Right atrium auricular region (tissue), 2 donors: ENCODE measurements at regions not wholly inside any gene's neighbourhood (a gene's known extent, or its start where the extent isn't known, plus 50 kb on each side); places are given as distances from the start of the nearest gene placed in this dataset.

Experiments used
- DNase-seq: peaks from one replicate; pipeline ENCODE4 v3.0.0-alpha.2; 2019; ENCODE audit warnings: low spot score
- H3K27ac ChIP-seq, 2 donors: fragments of 200-600 bp; sonication (generic); 1 replicate in 1 of 2; 2 replicates in 1 of 2; pipeline ENCODE4 v1.5.1; 2016 to 2019
- H3K27me3 ChIP-seq, 2 donors: fragments of 200-600 bp; sonication (generic); one replicate each; pipeline versions ENCODE4 v1.5.1 to v1.6.0; 2017 to 2019
- H3K36me3 ChIP-seq: fragments of 200-600 bp; sonication (generic); one replicate; pipeline ENCODE4 v1.5.1; 2016
- H3K4me1 ChIP-seq, 2 donors: fragments of 200-600 bp; sonication (generic); one replicate each; pipeline versions ENCODE4 v1.5.1 to v1.6.0; 2017 to 2019
- H3K4me3 ChIP-seq, 2 donors: fragments of 200-600 bp; sonication (generic); 1 replicate in 1 of 2; 2 replicates in 1 of 2; pipeline ENCODE4 v1.5.1; 2017 to 2019; ENCODE audit warnings: mild to moderate bottlenecking in 1 of 2, moderate library complexity in 1 of 2
- H3K9me3 ChIP-seq, 2 donors: fragments of 200-600 bp; sonication (generic); one replicate each; pipeline ENCODE4 v1.5.1; 2019
- CTCF ChIP-seq, 2 donors: fragments of 200-600 bp; sonication (generic); IDR thresholded peaks; one replicate each; pipeline ENCODE4 v1.5.1; 2019; ENCODE audit warnings: antibody characterized with exemption in 2 of 2

- no peak for TF ChIP-seq CTCF (IDR thresholded peaks at IDR 0.05)
- H3K9me3 ChIP-seq: no peaks in the 10 kb centered on the region
- no peak for DNase-seq
- peaks cover 38 to 52% of the 10 kb centered on the region in 2 donors for H3K27me3 ChIP-seq
- H3K4me3 ChIP-seq: peak overlapping the region in 1 of 2 donors; percentile 25
- H3K4me1 ChIP-seq: peaks cover 0 to 43% of the 10 kb centered on the region in 2 donors
- H3K27ac ChIP-seq: no peak overlapping the region
- no peaks in the 10 kb centered on the region for H3K36me3 ChIP-seq
These were observed 92.8 kb downstream of the PRKAB2 start for GRCh38 chr1:147079400-147080005.

- TF ChIP-seq CTCF (IDR thresholded peaks at IDR 0.05): no peak
- Histone ChIP-seq H3K9me3 (no peaks in the 10 kb centered on the region), H3K27me3 (peaks cover 41 to 51% of the 10 kb centered on the region in 2 donors), H3K27ac (no peak overlapping the region), H3K4me1 (peaks cover 0 to 38% of the 10 kb centered on the region in 2 donors), H3K4me3 (no peak overlapping the region), H3K36me3 (no peaks in the 10 kb centered on the region)
- DNase-seq: no peak
These were observed 93.5 kb downstream of the PRKAB2 start for GRCh38 chr1:147078606-147079399.

GRCh38 chr1:147077936-147078605 lies 94.2 kb downstream of the PRKAB2 start:
- no peak overlapping the region for H3K27ac ChIP-seq
- peaks cover 0 to 37% of the 10 kb centered on the region in 2 donors for H3K4me1 ChIP-seq
- no peaks in the 10 kb centered on the region for H3K36me3 ChIP-seq
- no peak for DNase-seq
- H3K9me3 ChIP-seq: no peaks in the 10 kb centered on the region
- H3K27me3 ChIP-seq: peaks cover 42 to 47% of the 10 kb centered on the region in 2 donors
- TF ChIP-seq CTCF (IDR thresholded peaks at IDR 0.05): no peak
- no peak overlapping the region for H3K4me3 ChIP-seq

- no peak for DNase-seq
- peaks cover 0 to 43% of the 10 kb centered on the region in 2 donors for H3K4me1 ChIP-seq
- no peaks in the 10 kb centered on the region for H3K9me3 ChIP-seq
- H3K4me3 ChIP-seq: no peak overlapping the region
- TF ChIP-seq CTCF (IDR thresholded peaks at IDR 0.05): no peak
- H3K27ac ChIP-seq: no peak overlapping the region
- H3K36me3 ChIP-seq: no peaks in the 10 kb centered on the region
- H3K27me3 ChIP-seq: peaks cover 42 to 47% of the 10 kb centered on the region in 2 donors
These were observed 94.7 kb downstream of the PRKAB2 start for GRCh38 chr1:147077523-147077922.

GRCh38 chr1:147077081-147077480 lies 95.2 kb downstream of the PRKAB2 start:
- no peak for TF ChIP-seq CTCF (IDR thresholded peaks at IDR 0.05)
- Histone ChIP-seq H3K4me3 (no peak overlapping the region), H3K27ac (no peak overlapping the region), H3K36me3 (no peaks in the 10 kb centered on the region), H3K4me1 (peaks cover 0 to 44% of the 10 kb centered on the region in 2 donors), H3K27me3 (peaks cover 42 to 47% of the 10 kb centered on the region in 2 donors), H3K9me3 (no peaks in the 10 kb centered on the region)
- DNase-seq: no peak
